NCI-H187 treated with DMSO at 0.1 percent for 48 hours (cell line): ENCODE measurements at regions not wholly inside any gene's neighbourhood (a gene's known extent, or its start where the extent isn't known, plus 50 kb on each side); places are given as distances from the start of the nearest gene placed in this dataset.
"Not testable (repeated sequence)": the region's sequence is repeated elsewhere in the genome, so short reads cannot be mapped to it uniquely, and the experiment has no call there.

Experiments
- DNase-seq: peaks from one replicate; lab custom pipeline; 2025; lab: John Stamatoyannopoulos, UW

GRCh38 chr3:191646242-191646641, 185.3 kb downstream of the PYDC2 start:
- no peak for DNase-seq

- no peak for DNase-seq
These were observed 187.8 kb downstream of the PYDC2 start for GRCh38 chr3:191648787-191649186.

GRCh38 chr3:191649626-191650025, 188.7 kb downstream of the PYDC2 start:
- DNase-seq: no peak

- not testable (repeated sequence) for DNase-seq
These were observed 197.9 kb downstream of the PYDC2 start for GRCh38 chr3:191658781-191659419.

GRCh38 chr3:191662150-191662549, 201.2 kb downstream of the PYDC2 start:
- DNase-seq: not testable (repeated sequence)

GRCh38 chr3:191680989-191681597, 220.1 kb downstream of the PYDC2 start:
- DNase-seq: no peak

- DNase-seq: no peak
These were observed 222.0 kb downstream of the PYDC2 start for GRCh38 chr3:191682961-191683360.

- no peak for DNase-seq
These were observed 225.7 kb downstream of the PYDC2 start for GRCh38 chr3:191686626-191687025.

GRCh38 chr3:191688756-191689433, 227.9 kb downstream of the PYDC2 start:
- DNase-seq: no peak

GRCh38 chr3:191691184-191691583, 230.2 kb downstream of the PYDC2 start:
- not testable (repeated sequence) for DNase-seq

GRCh38 chr3:191695131-191695814, 234.3 kb downstream of the PYDC2 start:
- no peak for DNase-seq

- DNase-seq: no peak
These were observed 234.8 kb downstream of the PYDC2 start for GRCh38 chr3:191695815-191696153.

GRCh38 chr3:191696348-191696747, 235.4 kb downstream of the PYDC2 start:
- DNase-seq: no peak

GRCh38 chr3:191699546-191699945, 238.6 kb downstream of the PYDC2 start:
- DNase-seq: no peak

GRCh38 chr3:191702121-191702520, 241.2 kb downstream of the PYDC2 start:
- no peak for DNase-seq

- DNase-seq: no peak
These were observed 246.9 kb downstream of the PYDC2 start for GRCh38 chr3:191707817-191708216.

- DNase-seq: no peak
These were observed 254.6 kb downstream of the PYDC2 start for GRCh38 chr3:191715585-191715984.

GRCh38 chr3:191721390-191721861, 260.5 kb downstream of the PYDC2 start:
- DNase-seq: no peak

GRCh38 chr3:191721990-191722389, 261.0 kb downstream of the PYDC2 start:
- DNase-seq: no peak

GRCh38 chr3:191727338-191727737, 266.4 kb downstream of the PYDC2 start:
- DNase-seq: no peak

GRCh38 chr3:191728186-191728585, 267.2 kb downstream of the PYDC2 start:
- no peak for DNase-seq

GRCh38 chr3:191737742-191738141, 276.8 kb downstream of the PYDC2 start:
- DNase-seq: no peak

GRCh38 chr3:191740712-191741111, 279.7 kb downstream of the PYDC2 start:
- DNase-seq: no peak
